Adrenal gland (tissue), 9 donors: ENCODE measurements at regions not wholly inside any gene's neighbourhood (a gene's known extent, or its start where the extent isn't known, plus 50 kb on each side); places are given as distances from the start of the nearest gene placed in this dataset.

Experiments
- DNase-seq, 7 donors: peaks; one replicate each; pipeline ENCODE4 v3.0.0-alpha.2; 2019 to 2020
- H3K27ac ChIP-seq, 5 donors: fragments of 200-600 bp; sonication (generic) in 4 of 5; 1 replicate in 3 of 5; 2 replicates in 2 of 5; pipeline versions ENCODE4 v1.5.1 to v1.8.0; 2016 to 2020; ENCODE audit warnings: mild to moderate bottlenecking in 1 of 5
- H3K27me3 ChIP-seq: fragments of 200-600 bp; 2 replicates; pipeline ENCODE4 v1.8.0; 2021
- H3K36me3 ChIP-seq, 2 donors: fragments of 200-600 bp; replicated peaks in 1 of 2; 1 replicate in 1 of 2; 2 replicates in 1 of 2; pipeline versions ENCODE4 v1.5.1 to v1.8.0; 2018 to 2022
- H3K4me1 ChIP-seq, 2 donors: fragments of 200-600 bp; replicated peaks in 1 of 2; 1 replicate in 1 of 2; 2 replicates in 1 of 2; pipeline versions ENCODE4 v1.5.1 to v1.8.0; 2018 to 2021
- H3K4me3 ChIP-seq, 4 donors: fragments of 200-600 bp; sonication (generic) in 3 of 4; one replicate each; pipeline ENCODE4 v1.5.1; 2016 to 2018
- H3K9me3 ChIP-seq, 3 donors: fragments of 200-600 bp; sonication (generic) in 1 of 3; replicated peaks in 1 of 3; 1 replicate in 2 of 3; 2 replicates in 1 of 3; pipeline versions ENCODE4 v1.5.1 to v1.8.0; 2016 to 2021
- CTCF ChIP-seq, 6 experiments: fragments of 450-650 bp in 4 of 6; fragments of 200-600 bp in 2 of 6; sonication (generic) in 1 of 6; IDR thresholded peaks; 1 replicate in 5 of 6; 2 replicates in 1 of 6; pipeline versions ENCODE4 v1.5.1 to v1.8.0; 2016 to 2021; ENCODE audit warnings: antibody characterized with exemption in 6 of 6, mild to moderate bottlenecking in 2 of 6, moderate library complexity in 1 of 6
- POLR2A ChIP-seq, 2 donors: fragments of 450-650 bp; IDR thresholded peaks; one replicate each; pipeline ENCODE4 v1.6.1; 2017; ENCODE audit warnings: antibody characterized with exemption in 2 of 2, mild to moderate bottlenecking in 2 of 2, moderate library complexity in 1 of 2
- WGBS, 4 donors: extraction: QIAGEN DNeasy Blood & Tissue Kit in 2 of 4; methylation state at CpG; one replicate each; pipeline versions ENCODE4 v1.1.5 to v1.1.7; 2013 to 2017; 5-methylcytosine and 5-hydroxymethylcytosine counted together
- intact Hi-C, 2 donors: fragments of 100-400 bp; cut with DNase I; formaldehyde crosslinking; loops; one replicate each; pipeline versions ENCODE4 v1.14.1 to v1.15.0; 2022 to 2023
- donor health status: healthy with polysubstance abuse.
- donor health status: Bipolar disorder and iron deficiency.
- donor health status: DM: yes; HTN: yes; CAD: no.
- donor health status: DM: no; HTN: no; CAD: no.
- donor health status: DM: no; HTN: no; CAD: no.

GRCh38 chr2:239717706-239718105, 307.4 kb downstream of the NDUFA10 start:
- Histone ChIP-seq H3K36me3 (no peaks in the 10 kb centered on the region), H3K4me1 (peaks cover 0 to 4% of the 10 kb centered on the region in 2 donors), H3K4me3 (no peak overlapping the region), H3K27me3 (no peaks in the 10 kb centered on the region), H3K9me3 (no peaks in the 10 kb centered on the region), H3K27ac (no peak overlapping the region)
- intact Hi-C loops = no loop called here
- no peak for TF ChIP-seq POLR2A (IDR thresholded peaks at IDR 0.05)
- no peak for TF ChIP-seq CTCF (IDR thresholded peaks at IDR 0.05)
- DNase-seq = peak in 2 of 7 donors; percentile 3 to 7
- WGBS, 4 donors = 95 to 97% (median 95%) methylated on average over 7 to 22 of the region's 22 CpGs

GRCh38 chr2:239717319-239717675, 307.8 kb downstream of the NDUFA10 start:
- Histone ChIP-seq H3K4me1 (peaks cover 0 to 4% of the 10 kb centered on the region in 2 donors), H3K27ac (no peak overlapping the region), H3K4me3 (no peak overlapping the region), H3K36me3 (no peaks in the 10 kb centered on the region), H3K9me3 (no peaks in the 10 kb centered on the region), H3K27me3 (no peaks in the 10 kb centered on the region)
- 82 to 100% (median 88%) methylated on average over 1 to 3 of the region's 3 CpGs for WGBS, 4 donors
- DNase-seq = peak in 2 of 7 donors; percentile 12 to 21
- TF ChIP-seq POLR2A (IDR thresholded peaks at IDR 0.05) (no peak), CTCF (IDR thresholded peaks at IDR 0.05) (no peak)
- intact Hi-C loops = no loop called here

- H3K4me1 ChIP-seq = peaks cover 0 to 4% of the 10 kb centered on the region in 2 donors
- no peaks in the 10 kb centered on the region for H3K36me3 ChIP-seq
- intact Hi-C loops = no loop called here
- 54 to 75% (median 66%) methylated on average over 15 to 16 of the region's 16 CpGs for WGBS, 4 donors
- TF ChIP-seq CTCF (IDR thresholded peaks at IDR 0.05) (no peak), POLR2A (IDR thresholded peaks at IDR 0.05) (no peak)
- no peak overlapping the region for H3K27ac ChIP-seq
- H3K9me3 ChIP-seq = no peaks in the 10 kb centered on the region
- no peak overlapping the region for H3K4me3 ChIP-seq
- peak in 5 of 7 donors; percentile 13 to 58 (median 30) for DNase-seq
- no peaks in the 10 kb centered on the region for H3K27me3 ChIP-seq
These were observed 308.4 kb downstream of the NDUFA10 start for GRCh38 chr2:239716536-239717318.

- peaks cover 0 to 4% of the 10 kb centered on the region in 2 donors for H3K4me1 ChIP-seq
- 88 to 95% (median 91%) methylated on average over 6 of the region's 6 CpGs for WGBS, 4 donors
- no peaks in the 10 kb centered on the region for H3K9me3 ChIP-seq
- no peak for TF ChIP-seq POLR2A (IDR thresholded peaks at IDR 0.05)
- no peak for TF ChIP-seq CTCF (IDR thresholded peaks at IDR 0.05)
- H3K27me3 ChIP-seq = no peaks in the 10 kb centered on the region
- no peaks in the 10 kb centered on the region for H3K36me3 ChIP-seq
- H3K27ac ChIP-seq = no peak overlapping the region
- intact Hi-C loops = no loop called here
- H3K4me3 ChIP-seq = no peak overlapping the region
- DNase-seq = peak in 1 of 7 donors; percentile 5
These were observed 309.1 kb downstream of the NDUFA10 start for GRCh38 chr2:239716009-239716408.
